Adrenal gland (tissue), 5 donors: ENCODE measurements at regions not wholly inside any gene's neighbourhood (a gene's known extent, or its start where the extent isn't known, plus 50 kb on each side); places are given as distances from the start of the nearest gene placed in this dataset.

Source experiments
- CTCF ChIP-seq, 6 experiments: fragments of 450-650 bp in 4 of 6; fragments of 200-600 bp in 2 of 6; sonication (generic) in 1 of 6; IDR thresholded peaks; 1 replicate in 5 of 6; 2 replicates in 1 of 6; pipeline versions ENCODE4 v1.5.1 to v1.8.0; 2016 to 2021; ENCODE audit warnings: antibody characterized with exemption in 6 of 6, mild to moderate bottlenecking in 2 of 6, moderate library complexity in 1 of 6
- POLR2A ChIP-seq, 2 donors: fragments of 450-650 bp; IDR thresholded peaks; one replicate each; pipeline ENCODE4 v1.6.1; 2017; ENCODE audit warnings: antibody characterized with exemption in 2 of 2, mild to moderate bottlenecking in 2 of 2, moderate library complexity in 1 of 2
- donor health status: DM: no; HTN: no; CAD: no.

GRCh38 chr21:32174819-32175218 is 104.0 kb downstream of the MIS18A start:
- no peak for TF ChIP-seq POLR2A (IDR thresholded peaks at IDR 0.05)
- no peak for TF ChIP-seq CTCF (IDR thresholded peaks at IDR 0.05)
